IMR-90 (cell line): ENCODE measurements at regions not wholly inside any gene's neighbourhood (a gene's known extent, or its start where the extent isn't known, plus 50 kb on each side); places are given as distances from the start of the nearest gene placed in this dataset.

Experiments used
- ATAC-seq: fragments of 200-7000 bp; cut with Tn5 transposase; 2 replicates; pipeline ENCODE4 v1.9.1; 2020; ENCODE audit warnings: low read depth, mild to moderate bottlenecking, moderate library complexity
- BruUV-seq: library from RNA; stranded (reverse); fragments of 400-500 nt; replicated peaks from 2 replicates; lab custom pipeline; 2021; lab: Mats Ljungman, UMichigan
- CTCF ChIA-PET: fragments of 300-600 bp; formaldehyde crosslinking; extraction: SDS; loops from one replicate; lab custom pipeline; 2021; ENCODE audit warnings: antibody characterized with exemption; lab: Yijun Ruan, JAX
- POLR2A ChIA-PET: fragments of 300-600 bp; sonication (Branson Sonifier 250); formaldehyde crosslinking; loops from one replicate; lab custom pipeline; 2022; ENCODE audit warnings: antibody characterized with exemption; ENCODE audit not compliant: unreplicated experiment; lab: Charles Lee
- DNase-seq: peaks from one replicate; pipeline ENCODE4 v3.0.0; 2013
- H2AFZ ChIP-seq: replicated peaks from 2 replicates; pipeline ENCODE3; 2013; ENCODE audit warnings: low read length, mild to moderate bottlenecking; ENCODE audit not compliant: poor library complexity
- H2AK5ac ChIP-seq: 2 replicates; pipeline ENCODE4 v1.6.1; 2013; ENCODE audit warnings: low read depth, low read length, inconsistent platforms
- H2AK9ac ChIP-seq: replicated peaks from 2 replicates; pipeline ENCODE3; 2013; ENCODE audit warnings: mild to moderate bottlenecking, low read depth, low read length, moderate library complexity; ENCODE audit not compliant: poor library complexity
- H2BK120ac ChIP-seq: 2 replicates; pipeline ENCODE4 v1.6.1; 2013; ENCODE audit warnings: low read depth, low read length, inconsistent platforms
- H2BK15ac ChIP-seq: 3 replicates; pipeline ENCODE4 v1.6.1; 2013; ENCODE audit warnings: low read depth, low read length, inconsistent platforms
- H2BK20ac ChIP-seq: 2 replicates; pipeline ENCODE4 v1.6.1; 2013; ENCODE audit warnings: low read depth, mild to moderate bottlenecking, inconsistent platforms, low read length, moderate library complexity
- H2BK5ac ChIP-seq: 2 replicates; pipeline ENCODE4 v1.6.1; 2013; ENCODE audit warnings: mild to moderate bottlenecking, low read depth, low read length, inconsistent platforms; ENCODE audit not compliant: poor library complexity, severe bottlenecking
- H3K14ac ChIP-seq: replicated peaks from 2 replicates; pipeline ENCODE4 v1.6.1; 2013; ENCODE audit warnings: low read depth, low read length, inconsistent platforms
- H3K18ac ChIP-seq: 2 replicates; pipeline ENCODE4 v1.6.1; 2013; ENCODE audit warnings: low read depth, low read length, control low read depth
- H3K23ac ChIP-seq: 2 replicates; pipeline ENCODE4 v1.6.1; 2013; ENCODE audit warnings: low read depth, low read length, inconsistent platforms
- H3K27ac ChIP-seq: 2 replicates; pipeline ENCODE4 v1.5.1; 2013; ENCODE audit warnings: mild to moderate bottlenecking, control low read depth, low read length; ENCODE audit not compliant: insufficient read depth
- H3K27me3 ChIP-seq: 2 replicates; pipeline ENCODE4 v1.6.1; 2013; ENCODE audit warnings: low read length; ENCODE audit not compliant: control insufficient read depth, insufficient read depth
- H3K36me3 ChIP-seq: 2 replicates; pipeline ENCODE4 v1.6.1; 2013; ENCODE audit warnings: low read length, mixed read lengths; ENCODE audit not compliant: control insufficient read depth, insufficient read depth
- H3K4ac ChIP-seq: 2 replicates; pipeline ENCODE4 v1.6.1; 2013; ENCODE audit warnings: low read depth, low read length, inconsistent platforms
- H3K4me1 ChIP-seq: 2 replicates; pipeline ENCODE4 v1.6.1; 2013; ENCODE audit warnings: low read length, mixed read lengths; ENCODE audit not compliant: control insufficient read depth, insufficient read depth
- H3K4me2 ChIP-seq: 2 replicates; pipeline ENCODE4 v1.6.1; 2013; ENCODE audit warnings: low read depth, mild to moderate bottlenecking, control low read depth, low read length, moderate library complexity
- H3K4me3 ChIP-seq: 2 replicates; pipeline ENCODE4 v1.5.1; 2013; ENCODE audit warnings: low read depth, mild to moderate bottlenecking, control low read depth, low read length, moderate library complexity; ENCODE audit not compliant: insufficient read depth
- H3K56ac ChIP-seq: 2 replicates; pipeline ENCODE4 v1.6.1; 2013; ENCODE audit warnings: low read length, inconsistent platforms; ENCODE audit not compliant: insufficient read depth; ENCODE audit errors: extremely low read depth
- H3K79me1 ChIP-seq, 2 experiments: 2 replicates each; pipeline ENCODE4 v1.6.1; 2013; ENCODE audit warnings: low read length in 2 of 2, inconsistent platforms in 1 of 2, low read depth in 1 of 2
- H3K9ac ChIP-seq: 2 replicates; pipeline ENCODE4 v1.6.1; 2013; ENCODE audit warnings: low read depth, low read length, control low read depth
- H3K9me1 ChIP-seq: 2 replicates; pipeline ENCODE4 v1.6.1; 2013; ENCODE audit warnings: low read length, inconsistent platforms; ENCODE audit not compliant: insufficient read depth
- H3K9me3 ChIP-seq: 2 replicates; pipeline ENCODE4 v1.6.1; 2013; ENCODE audit warnings: low read length; ENCODE audit not compliant: control insufficient read depth, insufficient read depth
- H4K20me1 ChIP-seq: 2 replicates; pipeline ENCODE4 v1.6.1; 2013; ENCODE audit warnings: low read length, inconsistent platforms; ENCODE audit not compliant: insufficient read depth
- H4K5ac ChIP-seq: 2 replicates; pipeline ENCODE4 v1.6.1; 2013; ENCODE audit warnings: mild to moderate bottlenecking, low read depth, low read length, control low read depth
- H4K8ac ChIP-seq, 2 experiments: 2 replicates each; pipeline ENCODE4 v1.6.1; 2013; ENCODE audit warnings: low read depth in 2 of 2, low read length in 2 of 2, control low read depth in 1 of 2, inconsistent platforms in 1 of 2
- H4K91ac ChIP-seq: 2 replicates; pipeline ENCODE4 v1.6.1; 2013; ENCODE audit warnings: low read depth, low read length, inconsistent platforms; ENCODE audit not compliant: insufficient read depth
- BHLHE40 ChIP-seq: fragments of 150-350 bp; IDR thresholded peaks from 2 replicates; pipeline ENCODE4 v1.6.1; 2016; ENCODE audit warnings: mild to moderate bottlenecking, low read depth, low read length
- CEBPB ChIP-seq: IDR thresholded peaks from 2 replicates; pipeline ENCODE4 v1.6.1; 2012; ENCODE audit warnings: low read depth, low read length, improper control_type of control experiment
- CHD1 ChIP-seq: IDR thresholded peaks from 2 replicates; pipeline ENCODE4 v1.6.1; 2012; ENCODE audit warnings: low read depth, low read length, improper control_type of control experiment
- CTCF ChIP-seq: conservative IDR thresholded peaks from 2 replicates; pipeline ENCODE4 v1.5.1; 2012; ENCODE audit warnings: mild to moderate bottlenecking, low read depth, low read length, improper control_type of control experiment
- ELK1 ChIP-seq: fragments of 150-350 bp; IDR thresholded peaks from 2 replicates; pipeline ENCODE4 v1.6.1; 2016; ENCODE audit warnings: low read depth, mild to moderate bottlenecking, low read length, moderate library complexity, borderline replicate concordance
- FOS ChIP-seq: fragments of 150-350 bp; IDR thresholded peaks from 2 replicates; pipeline ENCODE4 v1.6.1; 2016; ENCODE audit warnings: low read depth, low read length
- MAFK ChIP-seq: IDR thresholded peaks from 2 replicates; pipeline ENCODE4 v1.6.1; 2012; ENCODE audit warnings: low read depth, low read length, improper control_type of control experiment
- MAZ ChIP-seq: IDR thresholded peaks from 2 replicates; pipeline ENCODE4 v1.6.1; 2012; ENCODE audit warnings: low read depth, mild to moderate bottlenecking, low read length, improper control_type of control experiment, moderate library complexity, borderline replicate concordance
- MXI1 ChIP-seq: IDR thresholded peaks from 2 replicates; pipeline ENCODE4 v1.6.1; 2012; ENCODE audit warnings: low read depth, mild to moderate bottlenecking, low read length, moderate library complexity, borderline replicate concordance
- NFE2L2 ChIP-seq: fragments of 150-350 bp; IDR thresholded peaks from 2 replicates; pipeline ENCODE4 v1.6.1; 2016; ENCODE audit warnings: low read depth, mild to moderate bottlenecking, low read length
- POLR2A ChIP-seq: IDR thresholded peaks from 2 replicates; pipeline ENCODE4 v1.6.1; 2012; ENCODE audit warnings: mild to moderate bottlenecking, low read depth, low read length
- RAD21 ChIP-seq: IDR thresholded peaks from 2 replicates; pipeline ENCODE4 v1.6.1; 2012; ENCODE audit warnings: low read length, improper control_type of control experiment
- RCOR1 ChIP-seq: IDR thresholded peaks from 2 replicates; pipeline ENCODE4 v1.6.1; 2012; ENCODE audit warnings: mild to moderate bottlenecking, low read length, improper control_type of control experiment; ENCODE audit not compliant: insufficient replicate concordance
- RFX5 ChIP-seq: IDR thresholded peaks from 2 replicates; pipeline ENCODE4 v1.8.0; 2012; ENCODE audit warnings: low read depth, mild to moderate bottlenecking, low read length, moderate library complexity
- SMC3 ChIP-seq: fragments of 150-350 bp; IDR thresholded peaks from 2 replicates; pipeline ENCODE4 v1.6.1; 2016; ENCODE audit warnings: low read depth, mild to moderate bottlenecking, antibody characterized with exemption, low read length, moderate library complexity
- USF2 ChIP-seq: fragments of 150-350 bp; IDR thresholded peaks from 2 replicates; pipeline ENCODE4 v1.6.1; 2017; ENCODE audit warnings: mild to moderate bottlenecking, antibody characterized with exemption, low read length, low read depth
- WGBS, 2 experiments: methylation state at CpG; one replicate each; pipeline versions ENCODE4 v1.1.5 to v1.1.7; 2013; ENCODE audit warnings: missing lambda C conversion rate in 2 of 2; ENCODE audit not compliant: insufficient read length in 1 of 2; ENCODE audit errors: extremely low coverage in 2 of 2; 5-methylcytosine and 5-hydroxymethylcytosine counted together
- dilution Hi-C: fragments of 300-500 bp; cut with HindIII; formaldehyde crosslinking; loops from one replicate; pipeline ENCODE4 v1.14.3; 2018; ENCODE audit warnings: low sequenced_read_pairs; ENCODE audit not compliant: unreplicated experiment
- in situ Hi-C: fragments of 300-500 bp; cut with MboI; formaldehyde crosslinking; loops from 3 replicates; pipeline ENCODE4 v1.14.3; 2019; ENCODE audit warnings: low sequenced_read_pairs, inconsistent platforms, mixed read lengths
- intact Hi-C: fragments of 100-400 bp; cut with micrococcal nuclease; formaldehyde crosslinking; loops from 2 replicates; pipeline ENCODE4 v1.10.0; 2022

GRCh38 chr3:176415661-176416295 lies 781.5 kb downstream of the TBL1XR1 start:
- Histone ChIP-seq H4K91ac (no peak overlapping the region), H3K9me1 (no peaks in the 10 kb centered on the region), H3K4me1 (no peaks in the 10 kb centered on the region), H4K8ac (no peak overlapping the region), H2BK20ac (no peak overlapping the region), H3K36me3 (no peaks in the 10 kb centered on the region), H4K20me1 (no peaks in the 10 kb centered on the region), H3K9ac (no peak overlapping the region), H2BK120ac (no peak overlapping the region), H3K14ac (no peak overlapping the region), H3K18ac (no peak overlapping the region), H3K4me2 (no peak overlapping the region), H3K4ac (no peak overlapping the region), H3K27me3 (no peaks in the 10 kb centered on the region), H2BK5ac (no peak overlapping the region), H3K4me3 (no peak overlapping the region), H2BK15ac (no peak overlapping the region), H3K27ac (no peak overlapping the region), H3K23ac (no peak overlapping the region), H3K9me3 (no peaks in the 10 kb centered on the region), H3K79me1 (no peaks in the 10 kb centered on the region), H4K5ac (no peak overlapping the region), H2AFZ (no peak overlapping the region), H2AK9ac (no peak overlapping the region), H2AK5ac (no peak overlapping the region), H3K56ac (no peak overlapping the region)
- dilution Hi-C loops (no loop called here), in situ Hi-C loops (no loop called here), intact Hi-C loops (no loop called here)
- BruUV-seq = no TSS peak
- DNase-seq (no peak), ATAC-seq (peak; percentile 24; the same call in 1 of the 2 replicates)
- ChIA-PET POLR2A (no interaction called here), CTCF (no interaction called here)
- no CpG with 5 or more reads among the region's 4 CpGs for WGBS, 2 experiments
- no peak for TF ChIP-seq MAFK
- no peak for TF ChIP-seq MAZ
- TF ChIP-seq RAD21 = no peak
- no peak for TF ChIP-seq CHD1
- TF ChIP-seq USF2 = no peak
- no peak for TF ChIP-seq ELK1
- no peak for TF ChIP-seq NFE2L2
- no peak for TF ChIP-seq RFX5
- TF ChIP-seq MXI1 = no peak
- TF ChIP-seq POLR2A = no peak
- no peak for TF ChIP-seq SMC3
- TF ChIP-seq RCOR1 = no peak
- no peak for TF ChIP-seq CTCF
- no peak for TF ChIP-seq CEBPB
- no peak for TF ChIP-seq BHLHE40
- TF ChIP-seq FOS = no peak
